PC-9 (cell line): ENCODE measurements at regions not wholly inside any gene's neighbourhood (a gene's known extent, or its start where the extent isn't known, plus 50 kb on each side); places are given as distances from the start of the nearest gene placed in this dataset.

Experiments
- EZH2 ChIP-seq: fragments of 200-600 bp; sonication (generic); IDR thresholded peaks from 2 replicates; pipeline ENCODE4 v1.8.0; 2017; ENCODE audit warnings: antibody characterized with exemption, low read depth
- TF ChIP-seq, protein P1 (sequence below): fragments of 200-600 bp; sonication (generic); conservative IDR thresholded peaks from 2 replicates; pipeline ENCODE4 v1.6.1; 2017; ENCODE audit warnings: mixed run types, antibody characterized with exemption, mild to moderate bottlenecking, moderate library complexity

GRCh38 chr15:91447991-91448644 is 348.1 kb downstream of the SV2B start:
- TF ChIP-seq, protein P1, sequence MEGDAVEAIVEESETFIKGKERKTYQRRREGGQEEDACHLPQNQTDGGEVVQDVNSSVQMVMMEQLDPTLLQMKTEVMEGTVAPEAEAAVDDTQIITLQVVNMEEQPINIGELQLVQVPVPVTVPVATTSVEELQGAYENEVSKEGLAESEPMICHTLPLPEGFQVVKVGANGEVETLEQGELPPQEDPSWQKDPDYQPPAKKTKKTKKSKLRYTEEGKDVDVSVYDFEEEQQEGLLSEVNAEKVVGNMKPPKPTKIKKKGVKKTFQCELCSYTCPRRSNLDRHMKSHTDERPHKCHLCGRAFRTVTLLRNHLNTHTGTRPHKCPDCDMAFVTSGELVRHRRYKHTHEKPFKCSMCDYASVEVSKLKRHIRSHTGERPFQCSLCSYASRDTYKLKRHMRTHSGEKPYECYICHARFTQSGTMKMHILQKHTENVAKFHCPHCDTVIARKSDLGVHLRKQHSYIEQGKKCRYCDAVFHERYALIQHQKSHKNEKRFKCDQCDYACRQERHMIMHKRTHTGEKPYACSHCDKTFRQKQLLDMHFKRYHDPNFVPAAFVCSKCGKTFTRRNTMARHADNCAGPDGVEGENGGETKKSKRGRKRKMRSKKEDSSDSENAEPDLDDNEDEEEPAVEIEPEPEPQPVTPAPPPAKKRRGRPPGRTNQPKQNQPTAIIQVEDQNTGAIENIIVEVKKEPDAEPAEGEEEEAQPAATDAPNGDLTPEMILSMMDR, result no peak
- TF ChIP-seq EZH2, result no peak
